GM15510 (cell line): ENCODE measurements at regions not wholly inside any gene's neighbourhood (a gene's known extent, or its start where the extent isn't known, plus 50 kb on each side); places are given as distances from the start of the nearest gene placed in this dataset.
A peak's percentile ranks its signal among the peaks of the same experiment; 100 is the strongest.

Experiments
- POLR2A ChIP-seq: IDR thresholded peaks from 3 replicates; pipeline ENCODE4 v1.6.1; 2011; ENCODE audit warnings: borderline replicate concordance; ENCODE audit not compliant: insufficient read length; ENCODE audit errors: extremely low read depth

DNA sequence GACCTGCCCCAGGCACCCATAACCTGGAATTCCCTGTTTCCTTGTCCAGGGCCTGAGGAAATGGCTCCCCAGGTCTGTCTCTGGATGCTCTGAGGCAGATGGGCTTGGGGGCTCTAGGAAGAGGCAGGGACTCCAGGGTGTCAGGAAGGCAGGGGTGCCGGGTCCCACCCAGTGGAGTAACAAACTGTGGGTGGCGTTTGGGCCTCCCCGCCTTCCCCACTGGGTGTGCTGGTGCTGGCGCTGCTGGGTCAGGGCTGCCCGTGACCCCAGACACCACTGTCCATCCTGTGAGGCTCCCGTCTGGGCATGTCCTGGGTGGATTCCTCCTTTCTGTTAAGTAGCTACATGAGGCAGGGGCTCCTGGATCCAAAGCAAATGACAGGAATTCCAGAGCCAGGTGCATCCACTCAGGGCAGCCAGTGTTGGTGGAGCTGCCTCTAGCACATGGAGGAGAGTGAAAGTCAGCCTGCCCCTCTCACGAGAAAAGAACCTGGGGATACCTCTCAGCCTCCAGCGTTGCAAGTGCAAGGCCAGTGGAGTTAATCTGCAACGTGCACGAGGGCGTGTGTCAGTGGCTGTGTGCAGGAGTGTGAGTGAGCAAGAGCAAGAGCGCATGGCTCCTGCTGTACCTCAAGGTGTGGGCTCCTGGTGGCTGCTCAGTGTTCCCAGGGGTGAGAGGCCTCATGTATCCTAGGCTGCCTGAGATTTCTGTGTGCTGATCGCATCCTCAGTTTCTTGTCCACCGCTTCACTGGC is 403.1 kb downstream of the TMEM121 start:
- no peak for TF ChIP-seq POLR2A

GRCh38 chr14:105930572-105930971 is 404.2 kb downstream of the TMEM121 start:
- TF ChIP-seq POLR2A, result peak; percentile 3

- peak; percentile 10 for TF ChIP-seq POLR2A
These were observed 405.6 kb downstream of the TMEM121 start for GRCh38 chr14:105931808-105932483.

DNA sequence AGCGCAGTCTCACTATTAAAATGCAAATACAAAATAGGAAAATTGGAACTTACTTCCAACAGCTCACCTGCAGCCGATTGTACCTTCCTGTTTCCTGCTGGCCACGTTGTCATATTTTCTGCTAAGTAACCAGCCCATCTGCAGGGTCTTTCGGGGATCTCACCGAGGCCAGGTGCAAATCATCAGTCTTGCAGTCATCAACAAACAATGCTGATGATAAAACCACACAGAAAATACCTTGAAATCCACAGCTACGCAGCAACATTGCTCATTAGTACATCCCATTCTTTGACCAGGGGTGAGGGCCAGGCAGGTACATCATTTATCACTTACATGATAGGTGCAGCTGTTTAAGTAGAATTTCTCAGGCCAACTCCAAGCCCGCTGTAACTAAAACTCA is 406.9 kb downstream of the TMEM121 start:
- TF ChIP-seq POLR2A, result no peak

GRCh38 chr14:105935384-105935783 is 409.0 kb downstream of the TMEM121 start:
- TF ChIP-seq POLR2A, result no peak

GRCh38 chr14:105937253-105938054 is 411.1 kb downstream of the TMEM121 start:
- TF ChIP-seq POLR2A, result no peak

DNA sequence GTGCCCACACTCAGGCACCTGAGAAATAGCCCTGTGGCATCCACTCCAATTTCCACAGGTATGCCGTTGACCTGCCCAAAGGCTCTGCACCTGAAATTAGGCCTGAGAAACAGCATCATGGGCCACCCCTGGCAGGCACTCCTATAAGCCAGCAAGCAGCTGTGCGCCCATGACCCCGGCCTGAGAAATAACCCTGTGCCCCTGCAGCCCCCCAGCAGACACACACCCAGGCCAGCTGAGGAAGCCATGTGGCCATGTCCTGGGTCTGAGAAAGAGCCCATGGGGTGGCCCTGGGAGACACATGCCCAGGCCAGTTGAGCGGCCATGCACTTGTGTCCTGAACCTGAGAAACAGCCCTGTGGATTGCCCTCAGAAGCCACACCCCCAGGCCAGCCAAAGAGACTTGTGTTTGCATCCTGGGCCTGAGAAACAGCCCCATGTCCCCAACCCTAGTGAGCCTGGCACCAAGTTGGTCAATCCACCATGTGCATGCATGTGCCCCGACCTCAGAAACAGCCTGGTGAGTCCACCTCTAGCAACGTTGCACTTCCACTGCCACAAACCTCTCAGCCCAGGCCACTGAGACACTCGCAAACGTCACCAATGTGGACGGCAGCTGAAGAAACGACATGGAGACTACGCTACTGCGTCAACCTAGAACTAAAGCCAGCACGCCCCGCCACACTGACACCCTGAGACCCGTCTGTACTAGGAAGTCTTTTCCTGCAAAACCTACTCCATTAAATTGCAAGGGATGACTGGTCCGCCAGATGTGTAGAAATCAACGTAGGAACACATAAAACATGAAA is 411.9 kb downstream of the TMEM121 start:
- TF ChIP-seq POLR2A, result no peak

DNA sequence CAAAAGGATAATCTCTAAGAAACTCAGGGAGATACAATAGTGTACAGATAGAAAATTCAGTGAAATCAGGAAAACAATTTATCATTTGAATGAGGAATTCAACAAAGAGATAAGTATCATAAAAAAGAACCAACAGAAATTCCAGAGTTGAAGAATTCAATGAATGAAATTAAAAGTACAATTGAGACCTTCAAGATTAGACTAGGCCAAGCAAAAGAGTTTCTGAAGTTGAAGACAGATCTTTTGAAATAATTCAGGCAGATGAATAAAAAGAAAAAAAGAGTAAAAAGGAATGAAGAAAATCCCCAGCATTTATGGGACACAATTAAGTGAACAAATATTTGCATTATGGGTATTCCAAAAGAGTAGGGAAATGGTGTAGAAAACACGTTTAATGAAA is 412.6 kb downstream of the TMEM121 start:
- TF ChIP-seq POLR2A, result no peak

- no peak for TF ChIP-seq POLR2A
These were observed 413.6 kb downstream of the TMEM121 start for GRCh38 chr14:105939810-105940508.

- TF ChIP-seq POLR2A, result no peak
These were observed 414.3 kb downstream of the TMEM121 start for GRCh38 chr14:105940534-105941225.

DNA sequence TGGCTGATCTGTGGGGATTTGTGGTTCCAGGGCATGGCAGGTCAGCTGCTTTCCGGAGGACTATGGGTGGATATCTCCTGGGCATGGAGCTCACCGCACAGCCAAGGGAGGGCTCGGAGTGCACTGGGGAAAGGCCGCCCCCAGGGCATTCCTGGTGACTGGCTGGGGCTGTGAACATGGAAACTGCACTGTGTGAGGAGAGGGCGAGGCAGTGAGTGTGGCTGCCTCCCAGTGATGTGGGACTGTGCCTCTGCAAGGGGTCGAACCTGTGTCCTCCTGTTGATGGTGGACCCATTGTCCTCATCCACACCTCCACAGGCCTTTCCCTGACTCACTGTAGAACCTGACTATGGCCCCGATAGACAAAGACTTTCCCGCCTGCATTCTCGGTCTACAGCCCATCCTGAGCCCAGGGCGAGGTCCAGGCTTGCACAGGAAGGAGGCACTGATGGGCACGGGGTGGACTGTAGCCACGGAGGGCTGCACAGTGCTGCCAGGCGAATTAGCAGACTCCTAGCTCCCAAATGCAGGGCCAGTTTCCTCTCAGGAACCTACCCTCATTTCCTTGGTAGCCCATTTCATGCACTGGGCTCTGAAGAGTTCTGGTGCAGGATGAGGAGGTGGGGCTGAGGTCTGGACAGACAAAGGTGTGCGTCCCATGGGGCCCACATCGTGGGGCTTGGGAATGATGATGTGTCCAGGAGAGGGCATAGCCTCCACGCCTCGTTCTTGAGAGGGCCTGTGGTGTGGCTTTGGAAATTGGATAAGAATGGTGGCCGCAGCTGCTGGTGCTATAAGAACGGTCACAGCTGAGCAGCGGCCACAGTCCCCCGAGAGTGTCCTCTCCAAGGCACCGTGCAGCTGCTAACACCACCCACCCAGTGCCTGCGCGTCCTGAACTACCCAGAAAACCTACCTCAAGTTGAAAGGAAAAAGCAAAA is 415.1 kb downstream of the TMEM121 start:
- TF ChIP-seq POLR2A, result no peak

- TF ChIP-seq POLR2A, result no peak
These were observed 417.7 kb downstream of the TMEM121 start for GRCh38 chr14:105943973-105944602.
